IMR-90 (cell line): ENCODE measurements at regions not wholly inside any gene's neighbourhood (a gene's known extent, or its start where the extent isn't known, plus 50 kb on each side); places are given as distances from the start of the nearest gene placed in this dataset.

Experiments used
- ATAC-seq: fragments of 200-7000 bp; cut with Tn5 transposase; 2 replicates; pipeline ENCODE4 v1.9.1; 2020; ENCODE audit warnings: low read depth, mild to moderate bottlenecking, moderate library complexity
- BruUV-seq: library from RNA; stranded (reverse); fragments of 400-500 nt; replicated peaks from 2 replicates; lab custom pipeline; 2021; lab: Mats Ljungman, UMichigan
- CTCF ChIA-PET: fragments of 300-600 bp; formaldehyde crosslinking; extraction: SDS; loops from one replicate; lab custom pipeline; 2021; ENCODE audit warnings: antibody characterized with exemption; lab: Yijun Ruan, JAX
- POLR2A ChIA-PET: fragments of 300-600 bp; sonication (Branson Sonifier 250); formaldehyde crosslinking; loops from one replicate; lab custom pipeline; 2022; ENCODE audit warnings: antibody characterized with exemption; ENCODE audit not compliant: unreplicated experiment; lab: Charles Lee
- DNase-seq: peaks from one replicate; pipeline ENCODE4 v3.0.0; 2013
- H2AFZ ChIP-seq: replicated peaks from 2 replicates; pipeline ENCODE3; 2013; ENCODE audit warnings: low read length, mild to moderate bottlenecking; ENCODE audit not compliant: poor library complexity
- H2AK5ac ChIP-seq: 2 replicates; pipeline ENCODE4 v1.6.1; 2013; ENCODE audit warnings: low read depth, low read length, inconsistent platforms
- H2AK9ac ChIP-seq: replicated peaks from 2 replicates; pipeline ENCODE3; 2013; ENCODE audit warnings: mild to moderate bottlenecking, low read depth, low read length, moderate library complexity; ENCODE audit not compliant: poor library complexity
- H2BK120ac ChIP-seq: 2 replicates; pipeline ENCODE4 v1.6.1; 2013; ENCODE audit warnings: low read depth, low read length, inconsistent platforms
- H2BK15ac ChIP-seq: 3 replicates; pipeline ENCODE4 v1.6.1; 2013; ENCODE audit warnings: low read depth, low read length, inconsistent platforms
- H2BK20ac ChIP-seq: 2 replicates; pipeline ENCODE4 v1.6.1; 2013; ENCODE audit warnings: low read depth, mild to moderate bottlenecking, inconsistent platforms, low read length, moderate library complexity
- H2BK5ac ChIP-seq: 2 replicates; pipeline ENCODE4 v1.6.1; 2013; ENCODE audit warnings: mild to moderate bottlenecking, low read depth, low read length, inconsistent platforms; ENCODE audit not compliant: poor library complexity, severe bottlenecking
- H3K14ac ChIP-seq: replicated peaks from 2 replicates; pipeline ENCODE4 v1.6.1; 2013; ENCODE audit warnings: low read depth, low read length, inconsistent platforms
- H3K18ac ChIP-seq: 2 replicates; pipeline ENCODE4 v1.6.1; 2013; ENCODE audit warnings: low read depth, low read length, control low read depth
- H3K23ac ChIP-seq: 2 replicates; pipeline ENCODE4 v1.6.1; 2013; ENCODE audit warnings: low read depth, low read length, inconsistent platforms
- H3K27ac ChIP-seq: 2 replicates; pipeline ENCODE4 v1.5.1; 2013; ENCODE audit warnings: mild to moderate bottlenecking, control low read depth, low read length; ENCODE audit not compliant: insufficient read depth
- H3K27me3 ChIP-seq: 2 replicates; pipeline ENCODE4 v1.6.1; 2013; ENCODE audit warnings: low read length; ENCODE audit not compliant: control insufficient read depth, insufficient read depth
- H3K36me3 ChIP-seq: 2 replicates; pipeline ENCODE4 v1.6.1; 2013; ENCODE audit warnings: low read length, mixed read lengths; ENCODE audit not compliant: control insufficient read depth, insufficient read depth
- H3K4ac ChIP-seq: 2 replicates; pipeline ENCODE4 v1.6.1; 2013; ENCODE audit warnings: low read depth, low read length, inconsistent platforms
- H3K4me1 ChIP-seq: 2 replicates; pipeline ENCODE4 v1.6.1; 2013; ENCODE audit warnings: low read length, mixed read lengths; ENCODE audit not compliant: control insufficient read depth, insufficient read depth
- H3K4me2 ChIP-seq: 2 replicates; pipeline ENCODE4 v1.6.1; 2013; ENCODE audit warnings: low read depth, mild to moderate bottlenecking, control low read depth, low read length, moderate library complexity
- H3K4me3 ChIP-seq: 2 replicates; pipeline ENCODE4 v1.5.1; 2013; ENCODE audit warnings: low read depth, mild to moderate bottlenecking, control low read depth, low read length, moderate library complexity; ENCODE audit not compliant: insufficient read depth
- H3K56ac ChIP-seq: 2 replicates; pipeline ENCODE4 v1.6.1; 2013; ENCODE audit warnings: low read length, inconsistent platforms; ENCODE audit not compliant: insufficient read depth; ENCODE audit errors: extremely low read depth
- H3K79me1 ChIP-seq, 2 experiments: 2 replicates each; pipeline ENCODE4 v1.6.1; 2013; ENCODE audit warnings: low read length in 2 of 2, inconsistent platforms in 1 of 2, low read depth in 1 of 2
- H3K9ac ChIP-seq: 2 replicates; pipeline ENCODE4 v1.6.1; 2013; ENCODE audit warnings: low read depth, low read length, control low read depth
- H3K9me1 ChIP-seq: 2 replicates; pipeline ENCODE4 v1.6.1; 2013; ENCODE audit warnings: low read length, inconsistent platforms; ENCODE audit not compliant: insufficient read depth
- H3K9me3 ChIP-seq: 2 replicates; pipeline ENCODE4 v1.6.1; 2013; ENCODE audit warnings: low read length; ENCODE audit not compliant: control insufficient read depth, insufficient read depth
- H4K20me1 ChIP-seq: 2 replicates; pipeline ENCODE4 v1.6.1; 2013; ENCODE audit warnings: low read length, inconsistent platforms; ENCODE audit not compliant: insufficient read depth
- H4K5ac ChIP-seq: 2 replicates; pipeline ENCODE4 v1.6.1; 2013; ENCODE audit warnings: mild to moderate bottlenecking, low read depth, low read length, control low read depth
- H4K8ac ChIP-seq, 2 experiments: 2 replicates each; pipeline ENCODE4 v1.6.1; 2013; ENCODE audit warnings: low read depth in 2 of 2, low read length in 2 of 2, control low read depth in 1 of 2, inconsistent platforms in 1 of 2
- H4K91ac ChIP-seq: 2 replicates; pipeline ENCODE4 v1.6.1; 2013; ENCODE audit warnings: low read depth, low read length, inconsistent platforms; ENCODE audit not compliant: insufficient read depth
- CEBPB ChIP-seq: IDR thresholded peaks from 2 replicates; pipeline ENCODE4 v1.6.1; 2012; ENCODE audit warnings: low read depth, low read length, improper control_type of control experiment
- WGBS, 2 experiments: methylation state at CpG; one replicate each; pipeline versions ENCODE4 v1.1.5 to v1.1.7; 2013; ENCODE audit warnings: missing lambda C conversion rate in 2 of 2; ENCODE audit not compliant: insufficient read length in 1 of 2; ENCODE audit errors: extremely low coverage in 2 of 2; 5-methylcytosine and 5-hydroxymethylcytosine counted together
- dilution Hi-C: fragments of 300-500 bp; cut with HindIII; formaldehyde crosslinking; loops from one replicate; pipeline ENCODE4 v1.14.3; 2018; ENCODE audit warnings: low sequenced_read_pairs; ENCODE audit not compliant: unreplicated experiment
- in situ Hi-C: fragments of 300-500 bp; cut with MboI; formaldehyde crosslinking; loops from 3 replicates; pipeline ENCODE4 v1.14.3; 2019; ENCODE audit warnings: low sequenced_read_pairs, inconsistent platforms, mixed read lengths
- intact Hi-C: fragments of 100-400 bp; cut with micrococcal nuclease; formaldehyde crosslinking; loops from 2 replicates; pipeline ENCODE4 v1.10.0; 2022

DNA sequence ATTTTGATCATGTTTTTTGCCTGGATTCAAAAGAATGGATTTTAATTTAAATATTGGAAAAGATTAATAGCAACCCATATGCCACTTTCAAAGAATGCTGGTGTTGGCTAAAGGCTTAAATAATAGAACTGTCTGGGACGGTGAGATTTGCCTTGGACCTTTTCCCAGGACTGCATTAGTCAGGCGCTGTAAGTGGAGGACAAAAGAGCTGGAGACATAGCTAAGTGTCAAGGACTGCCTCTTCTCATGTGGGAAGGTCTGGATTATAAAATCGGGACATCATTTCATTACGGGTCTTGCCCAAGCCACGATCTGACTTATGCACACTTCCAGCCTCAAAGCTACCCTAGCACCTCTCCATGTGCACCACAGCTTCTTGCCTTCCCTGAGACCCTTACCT, 458.5 kb upstream of the DEPDC1 start:
- Histone ChIP-seq H3K18ac (no peak overlapping the region), H3K27me3 (no peaks in the 10 kb centered on the region), H3K23ac (no peak overlapping the region), H4K5ac (no peak overlapping the region), H4K20me1 (no peaks in the 10 kb centered on the region), H3K27ac (no peak overlapping the region), H3K9me1 (no peaks in the 10 kb centered on the region), H3K14ac (no peak overlapping the region), H2BK5ac (no peak overlapping the region), H2AK9ac (no peak overlapping the region), H2BK15ac (no peak overlapping the region), H2AFZ (no peak overlapping the region), H2AK5ac (no peak overlapping the region), H4K8ac (no peak overlapping the region), H3K36me3 (no peaks in the 10 kb centered on the region), H3K4ac (no peak overlapping the region), H3K9ac (no peak overlapping the region), H2BK120ac (no peak overlapping the region), H3K4me1 (no peaks in the 10 kb centered on the region), H3K79me1 (no peaks in the 10 kb centered on the region), H3K4me3 (no peak overlapping the region), H3K9me3 (no peaks in the 10 kb centered on the region), H4K91ac (no peak overlapping the region), H3K56ac (no peak overlapping the region), H3K4me2 (no peak overlapping the region), H2BK20ac (no peak overlapping the region)
- ChIA-PET CTCF (no interaction called here), POLR2A (no interaction called here)
- ATAC-seq = no peak
- dilution Hi-C loops = no loop called here
- BruUV-seq = no TSS peak
- no peak for TF ChIP-seq CEBPB
- DNase-seq = no peak
- WGBS, 2 experiments = no CpG with 5 or more reads among the region's 5 CpGs
- in situ Hi-C loops = no loop called here
- intact Hi-C loops = no loop called here
